ENCODE measurements at regions not wholly inside any gene's neighbourhood (a gene's known extent, or its start where the extent isn't known, plus 50 kb on each side); places are given as distances from the start of the nearest gene placed in this dataset.
"Not testable (repeated sequence)": the region's sequence is repeated elsewhere in the genome, so short reads cannot be mapped to it uniquely, and the experiment has no call there.

GRCh38 chr18:57949335-57949734, 94.7 kb upstream of the NEDD4L start:
- peaks cover 18% of the 10 kb centered on the region for H3K27me3 Mint-ChIP-seq
- H3K4me3 Mint-ChIP-seq; H3K4me1 Mint-ChIP-seq; ATAC-seq (ENCODE audit: low read depth); POLR2A ChIA-PET; H3K27ac Mint-ChIP-seq; DNase-seq; H3K9me3 Mint-ChIP-seq; H3K36me3 Mint-ChIP-seq: not testable (repeated sequence)

DNA sequence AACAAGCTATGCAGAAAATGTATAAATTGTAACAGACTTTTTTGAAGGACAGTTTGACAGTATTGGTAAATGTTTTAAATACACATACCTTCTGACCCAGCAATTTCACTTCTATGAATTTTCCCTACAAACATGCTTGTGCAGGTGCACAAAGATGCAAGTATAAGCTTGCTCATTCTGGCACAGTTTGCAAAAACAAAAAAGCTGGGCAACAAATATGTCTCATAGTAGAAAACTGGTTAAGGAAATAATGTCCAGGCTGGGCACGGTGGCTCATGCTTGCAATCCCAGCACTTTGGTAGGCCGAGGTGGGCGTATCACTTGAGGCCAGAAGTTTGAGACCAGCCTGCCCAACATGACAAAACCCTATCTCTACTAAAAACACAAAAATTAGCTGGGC, 96.9 kb upstream of the NEDD4L start:
- Mint-ChIP-seq H3K9me3 (no peaks in the 10 kb centered on the region), H3K27me3 (peaks cover 23% of the 10 kb centered on the region), H3K36me3 (no peaks in the 10 kb centered on the region), H3K27ac (no peak overlapping the region), H3K4me3 (no peak overlapping the region), H3K4me1 (no peaks in the 10 kb centered on the region)
- no peak for ATAC-seq (ENCODE audit: low read depth)
- POLR2A ChIA-PET = no interaction called here
- no peak for DNase-seq

DNA sequence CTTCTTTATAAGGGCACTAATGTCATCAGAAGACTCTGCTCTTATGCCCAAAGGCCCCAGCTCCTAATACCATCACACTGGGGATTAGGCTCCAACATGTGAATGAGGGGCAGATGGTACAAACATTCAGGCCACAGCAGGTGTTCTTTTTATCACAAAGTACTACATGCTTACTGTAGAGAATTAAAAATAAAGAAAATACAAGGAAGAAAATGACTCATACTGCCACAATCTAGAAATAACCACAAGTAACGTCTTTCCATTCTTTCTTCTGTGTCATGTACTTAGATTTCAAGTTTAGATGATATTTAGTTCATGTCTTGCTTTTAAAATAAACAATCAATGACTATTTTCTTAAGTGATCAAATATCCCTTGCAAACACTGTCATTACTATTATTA, 100.3 kb upstream of the NEDD4L start:
- DNase-seq (no peak), ATAC-seq (ENCODE audit: low read depth) (no peak)
- Mint-ChIP-seq H3K27ac (no peak overlapping the region), H3K4me3 (no peak overlapping the region), H3K9me3 (no peaks in the 10 kb centered on the region), H3K36me3 (no peaks in the 10 kb centered on the region), H3K4me1 (no peaks in the 10 kb centered on the region), H3K27me3 (peaks cover 29% of the 10 kb centered on the region)
- POLR2A ChIA-PET = no interaction called here

DNA sequence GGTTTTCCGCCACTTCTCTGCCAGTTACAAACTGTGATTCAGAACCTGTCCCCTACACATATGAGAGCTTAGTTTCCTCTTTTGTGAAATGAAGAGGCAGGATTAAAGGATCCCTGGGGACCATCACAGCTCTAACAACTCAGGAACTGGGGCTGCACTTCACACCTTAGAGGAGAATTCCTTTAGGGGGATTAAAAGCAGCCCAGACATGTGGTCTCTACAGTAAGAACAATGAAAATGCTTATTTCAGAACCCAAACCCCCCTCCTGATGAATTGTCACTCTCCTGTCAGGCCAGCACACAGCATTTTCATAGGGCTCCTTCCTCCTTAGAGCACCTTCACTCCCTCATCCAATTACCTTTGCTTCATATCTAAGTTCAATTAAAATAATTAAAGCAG, 101.5 kb upstream of the NEDD4L start:
- DNase-seq = no peak
- Mint-ChIP-seq H3K4me1 (no peaks in the 10 kb centered on the region), H3K4me3 (no peak overlapping the region), H3K36me3 (no peaks in the 10 kb centered on the region), H3K27me3 (peaks cover 32% of the 10 kb centered on the region), H3K27ac (no peak overlapping the region), H3K9me3 (no peaks in the 10 kb centered on the region)
- POLR2A ChIA-PET = no interaction called here
- no peak for ATAC-seq (ENCODE audit: low read depth)

DNA sequence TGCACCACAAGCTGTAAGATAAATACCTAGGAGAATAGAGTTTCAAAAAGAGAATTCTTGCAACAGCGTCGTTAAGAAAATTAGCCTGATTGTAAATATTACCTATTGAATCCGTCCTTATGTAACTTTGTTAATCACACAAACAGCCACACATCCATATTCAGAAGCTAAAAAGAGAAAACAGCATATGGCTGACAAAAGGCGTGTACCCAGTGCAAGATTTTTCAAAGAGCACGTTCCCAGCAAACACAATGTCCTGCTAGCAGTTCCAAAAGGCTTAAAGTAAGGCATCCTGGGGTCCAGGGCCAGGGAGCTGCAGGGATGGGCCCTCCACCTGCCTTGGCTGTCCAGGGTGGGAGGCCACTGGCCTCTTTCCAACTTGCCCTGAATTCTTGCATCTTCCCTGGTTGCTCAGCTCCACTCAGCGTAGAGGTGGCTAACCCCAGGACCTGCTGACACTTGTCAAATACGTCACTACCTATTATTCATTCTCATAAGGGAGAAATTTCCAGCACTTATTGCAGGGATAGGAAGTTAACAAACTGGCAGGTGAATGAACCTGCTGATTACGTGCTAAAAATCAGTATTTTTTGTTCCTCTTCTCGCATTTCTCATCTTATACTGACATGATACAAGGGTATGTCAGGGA, 102.1 kb upstream of the NEDD4L start:
- peaks cover 35% of the 10 kb centered on the region for H3K27me3 Mint-ChIP-seq
- no peak for ATAC-seq (ENCODE audit: low read depth)
- no peaks in the 10 kb centered on the region for H3K9me3 Mint-ChIP-seq
- no peaks in the 10 kb centered on the region for H3K36me3 Mint-ChIP-seq
- H3K4me1 Mint-ChIP-seq = no peaks in the 10 kb centered on the region
- POLR2A ChIA-PET = no interaction called here
- H3K4me3 Mint-ChIP-seq = no peak overlapping the region
- DNase-seq = no peak
- no peak overlapping the region for H3K27ac Mint-ChIP-seq

- Mint-ChIP-seq H3K9me3 (no peaks in the 10 kb centered on the region), H3K36me3 (no peaks in the 10 kb centered on the region)
- POLR2A ChIA-PET = no interaction called here
Measured at GRCh38 chr18:57940166-57940660, 103.8 kb upstream of the NEDD4L start.

DNA sequence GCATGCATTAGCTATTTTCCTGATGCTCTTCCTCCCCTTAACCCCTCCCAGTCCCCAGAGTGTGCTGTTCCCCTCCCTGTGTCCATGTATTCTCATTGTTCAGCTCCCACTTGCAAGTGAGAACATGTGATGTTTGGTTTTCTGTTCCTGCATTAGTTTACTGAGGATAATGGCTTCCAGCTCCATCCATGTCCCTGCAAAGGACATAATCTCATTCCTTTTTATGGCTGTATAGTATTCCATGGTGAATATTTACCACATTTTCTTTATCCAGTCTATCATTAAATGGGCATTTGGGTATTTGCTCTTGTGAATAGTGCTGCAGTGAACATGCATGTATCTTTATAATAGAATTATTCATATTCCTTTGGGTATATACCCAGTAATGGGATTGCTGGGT, 109.7 kb upstream of the NEDD4L start:
- H3K27ac Mint-ChIP-seq; H3K9me3 Mint-ChIP-seq; POLR2A ChIA-PET; DNase-seq; ATAC-seq (ENCODE audit: low read depth); H3K4me1 Mint-ChIP-seq; H3K4me3 Mint-ChIP-seq; H3K36me3 Mint-ChIP-seq: not testable (repeated sequence)
- peaks cover 16% of the 10 kb centered on the region for H3K27me3 Mint-ChIP-seq

More at GRCh38 chr18:57940166-57940660, 103.8 kb upstream of the NEDD4L start:
- Mint-ChIP-seq H3K27me3 (peaks cover 30% of the 10 kb centered on the region), H3K27ac (no peak overlapping the region), H3K4me3 (no peak overlapping the region), H3K4me1 (no peaks in the 10 kb centered on the region)
- DNase-seq (no peak), ATAC-seq (ENCODE audit: low read depth) (no peak)

DNA sequence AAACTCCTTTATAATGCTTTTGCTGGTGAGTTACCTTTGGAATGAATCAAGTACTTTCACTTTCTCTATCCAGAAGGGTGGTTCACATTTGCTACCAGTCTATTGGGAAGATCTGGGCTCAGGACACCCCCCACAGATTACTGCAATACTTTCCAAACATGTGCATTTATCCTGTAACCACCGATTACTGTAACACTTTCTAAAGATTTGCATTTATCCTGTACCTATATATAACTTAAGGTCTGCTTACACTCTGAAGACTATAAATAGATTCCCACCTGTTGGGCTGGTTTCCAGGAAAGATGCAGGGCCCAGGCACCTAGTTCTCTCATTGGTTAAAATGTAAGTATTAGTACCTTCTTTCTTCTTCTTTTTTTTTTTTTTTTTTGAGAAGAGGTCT, 113.0 kb upstream of the NEDD4L start:
- no peaks in the 10 kb centered on the region for H3K36me3 Mint-ChIP-seq
- H3K27ac Mint-ChIP-seq = peak overlapping the region; percentile 14
- ATAC-seq (ENCODE audit: low read depth) (no peak), DNase-seq (no peak)
- peak overlapping the region; percentile 7 for H3K4me3 Mint-ChIP-seq
- peaks cover 7% of the 10 kb centered on the region for H3K27me3 Mint-ChIP-seq
- no peaks in the 10 kb centered on the region for H3K9me3 Mint-ChIP-seq
- POLR2A ChIA-PET = no interaction called here
- H3K4me1 Mint-ChIP-seq = peaks cover 2% of the 10 kb centered on the region

- POLR2A ChIA-PET = no interaction called here
- H3K27ac Mint-ChIP-seq = no peak overlapping the region
- peaks cover 4% of the 10 kb centered on the region for H3K27me3 Mint-ChIP-seq
- H3K4me3 Mint-ChIP-seq = no peak overlapping the region
- no peak for ATAC-seq (ENCODE audit: low read depth)
- H3K9me3 Mint-ChIP-seq = no peaks in the 10 kb centered on the region
- no peak for DNase-seq
- H3K36me3 Mint-ChIP-seq = no peaks in the 10 kb centered on the region
- peaks cover 2% of the 10 kb centered on the region for H3K4me1 Mint-ChIP-seq
Measured at GRCh38 chr18:57930476-57930875, 113.5 kb upstream of the NEDD4L start.

- H3K4me3 Mint-ChIP-seq = no peak overlapping the region
- no peak for DNase-seq
- no peak overlapping the region for H3K27ac Mint-ChIP-seq
- H3K36me3 Mint-ChIP-seq = no peaks in the 10 kb centered on the region
- ATAC-seq (ENCODE audit: low read depth) = no peak
- POLR2A ChIA-PET = no interaction called here
- H3K4me1 Mint-ChIP-seq = peaks cover 2% of the 10 kb centered on the region
- no peaks in the 10 kb centered on the region for H3K27me3 Mint-ChIP-seq
- H3K9me3 Mint-ChIP-seq = no peaks in the 10 kb centered on the region
Measured at GRCh38 chr18:57929922-57930321, 114.1 kb upstream of the NEDD4L start.

DNA sequence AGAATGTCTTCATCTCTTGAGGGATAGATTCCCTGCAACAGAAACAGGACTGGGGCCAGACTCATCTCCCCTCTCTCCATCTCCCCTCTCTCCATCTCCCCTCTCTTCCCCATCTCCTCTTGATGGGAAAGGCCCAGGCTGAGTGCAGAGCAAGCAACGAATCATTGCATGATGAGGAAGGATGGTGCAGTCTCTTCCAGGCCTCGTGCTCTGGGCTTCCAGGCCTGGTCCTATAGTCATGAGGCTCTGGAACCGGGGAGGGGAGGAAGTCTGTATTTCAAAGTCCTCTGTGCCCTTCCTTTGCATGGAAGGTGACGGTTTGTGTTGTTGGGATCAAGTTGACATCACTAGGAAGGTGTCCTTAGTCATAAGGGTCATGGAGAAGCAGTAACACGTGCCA, 115.6 kb upstream of the NEDD4L start:
- DNase-seq (no peak), ATAC-seq (ENCODE audit: low read depth) (no peak)
- Mint-ChIP-seq H3K27me3 (no peaks in the 10 kb centered on the region), H3K9me3 (no peaks in the 10 kb centered on the region), H3K36me3 (no peaks in the 10 kb centered on the region), H3K4me1 (peaks cover 2% of the 10 kb centered on the region), H3K4me3 (no peak overlapping the region), H3K27ac (no peak overlapping the region)
- POLR2A ChIA-PET = no interaction called here

DNA sequence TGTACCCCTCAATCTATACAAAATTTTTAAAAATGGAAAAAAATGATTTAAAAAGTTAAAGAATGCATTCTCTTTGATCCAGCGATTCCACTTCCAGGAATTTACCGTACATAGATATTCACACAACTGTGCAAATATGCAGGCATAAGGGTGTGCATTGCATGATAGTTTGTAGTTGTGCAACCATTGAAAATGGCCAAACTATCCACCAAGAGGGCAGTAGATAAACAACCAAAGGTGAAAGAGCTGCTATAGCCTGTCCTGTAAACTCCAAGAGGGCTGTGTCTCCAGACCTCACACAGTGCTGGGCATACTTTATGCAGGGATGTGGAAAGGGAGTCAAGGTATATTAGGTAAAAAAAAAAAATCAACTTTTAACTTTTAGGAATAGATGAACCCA, 116.5 kb upstream of the NEDD4L start:
- ATAC-seq (ENCODE audit: low read depth) (no peak), DNase-seq (no peak)
- H3K4me3 Mint-ChIP-seq = no peak overlapping the region
- peaks cover 2% of the 10 kb centered on the region for H3K4me1 Mint-ChIP-seq
- H3K27ac Mint-ChIP-seq = no peak overlapping the region
- H3K36me3 Mint-ChIP-seq = no peaks in the 10 kb centered on the region
- H3K9me3 Mint-ChIP-seq = no peaks in the 10 kb centered on the region
- POLR2A ChIA-PET = no interaction called here
- H3K27me3 Mint-ChIP-seq = no peaks in the 10 kb centered on the region

DNA sequence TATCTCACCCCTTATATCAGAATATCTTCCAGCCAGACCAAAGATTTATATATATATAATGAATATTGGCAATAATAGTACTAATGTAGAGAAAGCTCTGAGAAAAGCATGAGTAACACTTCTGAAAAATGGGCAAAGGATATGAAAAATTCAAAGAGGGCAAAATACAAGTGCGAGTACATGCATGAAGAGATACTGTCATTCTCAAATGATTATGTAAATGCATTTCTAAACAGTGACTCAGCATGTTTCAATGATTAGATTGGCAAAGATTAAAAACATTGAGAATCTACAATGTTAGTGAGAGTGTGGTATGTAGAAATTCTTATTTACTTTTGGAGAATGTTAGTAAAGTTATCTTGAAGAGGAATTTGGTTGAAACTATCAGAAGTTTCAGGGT, 118.3 kb upstream of the NEDD4L start:
- Mint-ChIP-seq H3K4me1 (no peaks in the 10 kb centered on the region), H3K36me3 (no peaks in the 10 kb centered on the region), H3K4me3 (no peak overlapping the region), H3K27me3 (no peaks in the 10 kb centered on the region), H3K27ac (no peak overlapping the region), H3K9me3 (no peaks in the 10 kb centered on the region)
- no peak for ATAC-seq (ENCODE audit: low read depth)
- POLR2A ChIA-PET = no interaction called here
- DNase-seq = no peak

GRCh38 chr18:57923611-57924010, 120.4 kb upstream of the NEDD4L start:
- Mint-ChIP-seq H3K36me3 (no peaks in the 10 kb centered on the region), H3K4me3 (no peak overlapping the region), H3K4me1 (no peaks in the 10 kb centered on the region), H3K27ac (no peak overlapping the region), H3K27me3 (peaks cover 6% of the 10 kb centered on the region), H3K9me3 (no peaks in the 10 kb centered on the region)
- DNase-seq = no peak
- POLR2A ChIA-PET = no interaction called here
- ATAC-seq (ENCODE audit: low read depth) = no peak

DNA sequence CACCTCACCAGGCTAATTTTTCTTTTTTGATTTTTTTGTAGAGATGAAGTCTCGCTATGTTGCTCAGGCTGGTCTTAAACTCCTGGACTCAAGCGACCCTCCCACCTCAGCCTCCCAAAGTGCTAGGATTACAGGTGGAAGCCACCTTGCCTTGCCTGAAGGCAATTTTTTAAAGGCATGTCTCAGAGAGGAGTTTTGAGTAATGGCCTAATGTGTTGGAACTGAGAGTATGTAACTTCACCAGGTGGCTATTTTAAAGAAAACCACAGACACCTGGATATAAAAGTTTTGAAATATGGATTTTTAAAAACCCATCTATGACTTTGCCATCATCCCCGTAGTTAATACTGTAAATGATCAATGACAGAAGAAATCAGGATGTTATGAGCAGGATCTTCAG, 119.8 kb upstream of the ATP8B1 start:
- H3K36me3 Mint-ChIP-seq = no peaks in the 10 kb centered on the region
- no peaks in the 10 kb centered on the region for H3K4me1 Mint-ChIP-seq
- no peak overlapping the region for H3K4me3 Mint-ChIP-seq
- peaks cover 6% of the 10 kb centered on the region for H3K27me3 Mint-ChIP-seq
- no peak overlapping the region for H3K27ac Mint-ChIP-seq
- H3K9me3 Mint-ChIP-seq = no peaks in the 10 kb centered on the region
- ATAC-seq (ENCODE audit: low read depth) (no peak), DNase-seq (no peak)
- POLR2A ChIA-PET = no interaction called here

Measured in activated naive CD8-positive, alpha-beta T cell treated with anti-CD3 and anti-CD28 coated beads, Interleukin-2, amount 10 ng/mL, durations not matched to agents 7 days and 5 days (primary cell).